Ecto neural progenitor cell (in vitro differentiated cells): ENCODE measurements at regions not wholly inside any gene's neighbourhood (a gene's known extent, or its start where the extent isn't known, plus 50 kb on each side); places are given as distances from the start of the nearest gene placed in this dataset.
A peak's percentile ranks its signal among the peaks of the same experiment; 100 is the strongest.
"Not testable (repeated sequence)": the region's sequence is repeated elsewhere in the genome, so short reads cannot be mapped to it uniquely, and the experiment has no call there.

Source experiments
- DNase-seq: peaks from one replicate; pipeline ENCODE4 v3.0.0-alpha.2; 2018; ENCODE audit warnings: low spot score

GRCh38 chr21:5103880-5104561 lies 5417.4 kb upstream of the TPTE start:
- not testable (repeated sequence) for DNase-seq

- not testable (repeated sequence) for DNase-seq
Measured at GRCh38 chr21:5104562-5104928, 5416.8 kb upstream of the TPTE start.

GRCh38 chr21:5105939-5106708 lies 5415.3 kb upstream of the TPTE start:
- DNase-seq = not testable (repeated sequence)

DNA sequence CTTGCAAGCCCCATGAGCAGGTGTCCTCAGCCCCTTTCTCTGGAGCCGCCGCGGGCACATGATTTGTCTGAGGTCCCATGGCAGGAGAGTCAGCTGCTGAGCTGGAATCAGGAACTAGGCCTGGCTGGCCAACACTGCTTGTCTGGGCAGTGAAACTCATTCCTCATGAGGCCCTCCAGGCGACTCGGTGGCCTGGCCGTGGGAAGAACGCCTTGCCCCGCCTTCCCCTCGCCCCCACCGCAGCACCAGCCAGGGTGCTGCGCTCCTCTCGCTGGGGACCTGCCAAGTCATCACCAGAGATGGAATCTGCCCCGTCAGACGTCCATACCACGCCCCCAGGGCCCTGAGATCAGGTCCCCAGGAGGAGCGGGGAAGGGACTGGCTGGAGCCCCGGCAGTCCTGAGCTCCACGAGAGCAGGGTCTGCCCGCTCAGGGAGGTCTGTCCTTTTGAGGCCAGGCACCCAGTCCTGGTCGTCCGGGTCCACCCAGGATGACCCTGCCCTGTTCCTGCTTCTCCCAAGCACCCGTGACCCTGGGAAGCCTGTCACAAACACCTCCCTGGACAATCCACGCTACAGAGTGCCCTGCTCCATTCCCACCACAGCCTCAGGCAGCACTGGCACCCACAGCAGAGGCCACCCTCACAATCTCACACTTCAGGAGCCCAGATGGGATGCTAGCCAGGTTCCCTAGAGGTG lies 5414.5 kb upstream of the TPTE start:
- not testable (repeated sequence) for DNase-seq

- DNase-seq = not testable (repeated sequence)
Measured at GRCh38 chr21:5107637-5108036, 5413.7 kb upstream of the TPTE start.

DNA sequence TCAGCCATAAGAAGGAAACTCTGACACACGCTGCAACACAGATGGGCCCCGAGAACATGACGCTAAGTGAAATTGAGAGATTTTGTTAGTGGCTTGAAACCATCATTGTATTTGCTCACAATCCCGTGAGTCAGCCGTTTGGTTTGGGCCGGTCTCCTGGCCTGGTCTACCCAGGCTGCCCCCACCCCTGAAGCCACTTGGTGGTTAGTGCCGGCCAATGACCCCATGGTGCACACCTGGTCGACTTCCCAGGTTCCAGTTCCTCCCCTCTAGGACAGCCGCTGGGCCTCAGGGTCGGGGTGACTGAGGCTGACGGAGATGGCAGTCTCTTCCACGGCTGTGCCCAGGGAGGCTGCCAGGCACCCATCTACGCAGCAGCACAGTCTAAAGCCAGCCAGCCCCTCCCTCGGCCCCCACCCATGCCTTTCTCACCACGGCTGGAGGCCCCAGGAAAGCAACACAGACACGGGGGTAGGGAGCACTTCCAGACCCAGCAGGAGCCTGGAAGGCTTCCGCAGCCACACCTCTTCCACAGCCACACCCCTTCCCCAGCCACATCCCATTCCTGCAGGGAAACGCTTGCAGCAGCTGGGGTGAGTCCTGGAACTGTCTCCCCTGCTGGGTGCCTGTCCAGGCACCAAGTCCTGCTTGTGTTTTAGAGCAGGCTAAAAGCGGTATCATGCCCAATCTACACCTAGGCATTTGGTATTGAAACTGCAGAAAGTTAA lies 5413.2 kb upstream of the TPTE start:
- not testable (repeated sequence) for DNase-seq

- not testable (repeated sequence) for DNase-seq
Measured at GRCh38 chr21:5111197-5111596, 5410.2 kb upstream of the TPTE start.

DNA sequence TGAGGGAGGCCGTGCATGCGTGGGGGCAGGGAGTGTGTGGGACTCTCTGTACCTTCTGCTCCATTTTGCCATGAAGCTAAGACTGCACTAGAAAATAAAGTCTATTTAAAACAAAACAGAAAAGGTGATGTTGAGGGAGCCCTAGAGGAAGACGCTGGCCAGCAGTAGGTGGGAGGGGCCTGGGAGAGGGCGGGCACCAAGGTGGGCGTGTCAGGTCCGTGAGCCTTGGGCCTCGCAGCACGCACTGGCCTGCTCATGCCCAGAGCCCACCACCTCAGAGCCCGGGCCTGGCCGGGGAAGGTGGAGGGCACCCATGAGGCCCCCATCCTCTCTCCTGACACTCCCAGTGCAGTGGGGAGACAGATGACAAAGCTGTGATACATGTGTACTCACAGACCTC lies 5408.3 kb upstream of the TPTE start:
- DNase-seq = not testable (repeated sequence)

DNA sequence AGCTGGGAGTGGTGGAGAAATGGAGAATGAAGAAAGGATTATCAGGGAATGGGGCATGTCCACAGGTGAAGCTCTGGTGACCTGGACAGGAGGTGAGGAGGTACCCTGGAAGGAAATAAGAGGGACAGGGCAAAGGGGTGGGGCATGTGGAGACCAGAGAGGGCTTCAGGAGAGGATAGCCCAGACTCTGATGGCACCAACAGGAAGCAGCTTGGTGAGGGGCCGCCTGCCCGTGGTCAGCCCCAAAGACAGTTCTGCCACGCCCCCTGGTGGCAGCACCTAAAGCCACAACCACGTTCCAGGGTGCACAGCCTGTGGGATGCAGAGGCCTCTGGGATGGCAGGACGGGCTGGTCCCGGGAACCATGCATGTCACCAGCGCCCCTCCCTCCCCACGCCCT lies 5406.9 kb upstream of the TPTE start:
- DNase-seq = not testable (repeated sequence)

- DNase-seq = not testable (repeated sequence)
Measured at GRCh38 chr21:5114893-5115645, 5406.3 kb upstream of the TPTE start.

DNA sequence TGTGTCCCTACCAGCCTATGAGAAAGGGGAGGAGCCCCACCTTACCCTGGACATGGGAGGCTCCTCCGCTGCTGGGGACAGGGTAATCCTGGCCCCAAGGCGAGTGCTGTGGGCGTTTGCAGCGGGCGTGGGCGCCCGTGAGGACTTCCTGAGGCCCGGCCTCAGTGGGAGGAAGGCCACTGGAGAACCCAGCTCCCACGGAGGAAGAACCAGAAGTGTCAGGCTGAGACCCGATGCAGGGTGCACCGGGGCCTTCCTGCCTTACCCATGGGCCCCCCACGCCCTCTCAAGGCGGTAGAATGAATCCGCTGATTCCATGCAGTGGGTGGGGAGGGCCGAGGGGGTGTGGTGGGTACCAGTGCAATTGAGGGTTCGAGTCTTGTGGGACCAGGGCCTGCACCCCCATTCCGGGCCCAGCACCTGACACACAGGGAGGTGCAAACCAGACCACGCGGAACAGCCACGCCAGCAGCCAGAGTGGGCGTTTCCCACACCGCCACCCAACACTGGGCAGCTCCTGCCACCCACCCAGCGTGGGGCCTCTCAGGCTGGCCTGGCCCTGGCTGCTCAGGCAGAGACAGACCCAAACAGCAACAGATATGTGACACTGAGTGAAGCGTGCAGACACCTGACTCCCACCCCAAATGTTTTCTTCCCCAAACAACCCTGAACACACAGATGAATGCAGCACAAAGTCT lies 5405.6 kb upstream of the TPTE start:
- DNase-seq = not testable (repeated sequence)

DNA sequence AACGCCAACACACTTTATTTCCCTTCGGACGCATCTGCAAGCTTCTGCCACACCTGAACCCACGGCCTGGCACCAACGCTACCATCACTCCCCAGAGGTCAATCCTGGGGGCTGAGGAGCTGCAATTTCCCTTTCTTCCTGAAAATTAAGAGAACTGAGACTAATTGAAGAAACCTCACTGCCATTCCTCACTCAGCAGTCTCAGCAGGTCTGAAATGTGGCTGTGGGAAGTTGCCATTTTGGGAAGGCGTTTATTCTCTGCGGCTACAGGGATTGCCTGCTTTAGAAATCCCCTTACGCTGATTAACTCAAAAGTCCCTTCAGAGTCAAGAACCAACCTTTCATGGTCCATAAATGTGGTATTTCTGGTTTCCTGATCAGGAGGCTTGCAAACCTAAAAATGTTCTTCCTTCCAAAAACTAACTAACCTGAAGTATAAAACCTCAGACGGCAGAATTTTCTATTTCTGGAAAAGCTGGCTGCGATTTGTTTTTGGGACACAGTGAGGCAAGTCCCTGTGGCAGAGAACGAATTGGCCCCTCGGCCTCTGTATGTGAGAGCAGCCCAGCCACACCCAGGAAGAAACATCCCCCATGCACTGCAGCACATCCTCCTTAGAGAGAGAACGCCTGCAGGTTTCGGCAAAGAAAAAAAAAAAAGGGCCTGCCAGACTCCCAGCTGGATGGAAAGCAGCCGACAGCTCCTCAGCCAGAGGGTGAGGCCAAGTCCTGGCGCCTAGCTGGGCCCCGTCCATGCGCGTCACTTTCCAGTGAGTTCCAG lies 5404.8 kb upstream of the TPTE start:
- DNase-seq = not testable (repeated sequence)

- not testable (repeated sequence) for DNase-seq
Measured at GRCh38 chr21:5117135-5117534, 5404.2 kb upstream of the TPTE start.

DNA sequence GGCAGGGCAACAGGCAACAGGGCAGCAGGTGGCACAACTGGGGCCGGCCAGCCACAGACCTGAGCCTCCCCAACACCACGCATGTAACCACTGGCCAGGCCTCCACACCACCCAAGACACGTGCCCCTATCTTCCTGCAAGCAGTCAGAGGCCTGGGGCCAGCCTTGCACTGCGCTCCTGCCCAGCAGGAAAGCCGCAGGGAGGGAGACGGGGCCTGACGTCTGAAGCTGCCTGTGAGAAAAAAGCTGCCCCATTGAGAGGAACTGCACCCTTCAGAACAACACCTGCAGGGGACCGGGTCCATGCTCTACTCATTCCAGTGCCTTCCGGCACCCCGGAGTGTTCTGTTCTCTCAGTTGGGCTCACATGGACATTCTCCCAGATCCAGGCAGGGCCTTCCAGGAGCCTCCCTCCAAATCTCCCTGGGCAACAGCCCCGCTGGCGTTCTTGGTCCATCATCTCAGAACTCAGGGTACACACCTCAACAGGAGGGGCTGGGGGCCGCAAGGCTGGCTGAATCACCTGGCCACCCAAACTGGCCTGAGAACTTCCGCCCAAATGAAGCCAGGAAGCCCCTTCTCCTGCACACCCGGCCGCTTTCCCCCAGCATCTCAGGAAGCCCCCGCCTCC lies 5403.6 kb upstream of the TPTE start:
- DNase-seq = not testable (repeated sequence)

- DNase-seq = not testable (repeated sequence)
Measured at GRCh38 chr21:5118296-5118679, 5403.1 kb upstream of the TPTE start.

DNA sequence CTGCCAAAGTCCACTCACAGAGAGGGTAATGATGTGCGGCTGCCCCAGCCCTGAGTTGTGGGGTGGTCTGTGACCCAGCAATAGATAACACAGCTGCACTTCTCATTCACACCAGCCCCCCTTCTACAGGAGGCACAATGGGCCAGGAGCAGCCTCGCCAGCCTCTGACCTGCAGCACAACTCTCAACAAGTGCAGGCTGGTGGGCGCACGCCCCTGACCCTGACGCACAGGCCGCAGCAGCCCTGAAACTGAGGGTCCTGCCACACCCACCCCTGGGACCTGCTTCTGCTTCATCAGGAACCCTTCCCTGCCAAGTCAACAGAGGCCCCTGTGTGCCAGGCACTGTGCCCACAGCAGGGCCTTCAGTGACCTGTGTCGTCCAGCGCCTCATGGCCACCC lies 5402.2 kb upstream of the TPTE start:
- peak; percentile 38 for DNase-seq

DNA sequence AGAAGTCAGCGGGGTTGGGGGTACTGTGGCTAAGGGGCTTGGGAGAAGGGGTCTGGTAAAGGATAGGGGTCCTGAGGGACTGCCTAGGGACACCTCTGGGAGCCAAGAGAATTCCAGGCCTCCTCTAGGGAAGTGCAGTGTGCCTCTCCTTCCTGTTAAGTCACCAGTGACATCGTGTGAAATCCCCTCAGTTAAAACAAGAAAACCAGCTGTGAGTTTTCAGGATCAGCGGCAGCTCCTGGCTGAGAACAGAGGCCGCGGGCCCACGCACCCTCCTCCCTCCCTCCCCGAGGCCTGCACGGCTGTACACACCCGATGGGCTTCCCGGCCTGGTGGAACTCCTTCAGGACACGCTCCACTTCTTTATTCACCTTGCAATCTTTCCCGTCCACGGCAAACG lies 5400.0 kb upstream of the TPTE start:
- not testable (repeated sequence) for DNase-seq

DNA sequence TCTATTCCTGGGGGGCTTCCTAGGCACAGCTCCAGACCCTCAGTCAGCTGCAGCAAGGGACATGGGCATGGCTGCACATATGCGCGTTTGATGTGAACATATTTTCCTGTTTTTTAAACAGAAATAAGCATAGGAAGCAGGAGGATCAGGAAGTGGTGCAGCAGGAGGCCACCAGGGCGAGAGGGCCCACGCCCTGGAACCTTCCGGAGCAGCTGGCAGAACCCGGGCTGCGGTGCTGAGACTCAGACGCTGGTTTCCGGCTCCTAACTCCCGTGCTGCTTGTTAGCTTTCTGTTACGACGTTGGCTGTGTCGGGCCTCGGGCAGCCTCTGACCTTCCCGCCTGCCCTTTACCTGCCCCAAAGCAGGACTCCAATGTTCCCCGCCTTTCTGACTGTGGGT lies 5399.5 kb upstream of the TPTE start:
- not testable (repeated sequence) for DNase-seq

GRCh38 chr21:5123655-5124054 lies 5397.7 kb upstream of the TPTE start:
- not testable (repeated sequence) for DNase-seq
